HCT116 (cell line): ENCODE measurements at regions not wholly inside any gene's neighbourhood (a gene's known extent, or its start where the extent isn't known, plus 50 kb on each side); places are given as distances from the start of the nearest gene placed in this dataset.

Experiments
- ATAC-seq: fragments of 200-7000 bp; cut with Tn5 transposase; 2 replicates; pipeline ENCODE4 v1.9.1; 2020; ENCODE audit warnings: mild to moderate bottlenecking, moderate library complexity
- BruUV-seq: library from RNA; stranded (reverse); fragments of 400-500 nt; replicated peaks from 2 replicates; lab custom pipeline; 2021; lab: Mats Ljungman, UMichigan
- CTCF ChIA-PET: fragments of 300-600 bp; sonication (Branson Sonifier 250); formaldehyde crosslinking; loops from one replicate; lab custom pipeline; 2021; ENCODE audit warnings: antibody characterized with exemption; lab: Charles Lee
- POLR2A ChIA-PET: fragments of 300-600, 350-600 bp; sonication (Branson Sonifier 250); formaldehyde crosslinking; loops from one replicate; lab custom pipeline; 2021; ENCODE audit warnings: antibody characterized with exemption; lab: Charles Lee
- RAD21 ChIA-PET, 2 experiments: fragments of 300-600 bp; sonication (Branson Sonifier 250); formaldehyde crosslinking; loops; one replicate each; lab custom pipeline; 2023; ENCODE audit warnings: low total read pairs in 2 of 2; ENCODE audit not compliant: uncharacterized antibody in 2 of 2, unreplicated experiment in 2 of 2, low non-redundant PET in 1 of 2; lab: Charles Lee
- DNase-seq: peaks from one replicate; pipeline ENCODE4 v3.0.0-alpha.2; 2010; ENCODE audit warnings: low read depth, low spot score
- H2AFZ ChIP-seq: fragments of 200-600 bp; shearing (Covaris generic), sonication (generic); 2 replicates; pipeline ENCODE4 v1.6.1; 2017; ENCODE audit warnings: low read depth, mixed run types, mixed read lengths, antibody characterized with exemption, low read length; ENCODE audit not compliant: poor library complexity, severe bottlenecking
- H3K27ac ChIP-seq: 2 replicates; pipeline ENCODE4 v1.5.1; 2012; ENCODE audit warnings: low read depth, low read length
- H3K27me3 ChIP-seq: fragments of 200-600 bp; sonication (generic); 2 replicates; pipeline ENCODE4 v1.6.1; 2016; ENCODE audit warnings: mixed run types, low read length, mixed read lengths; ENCODE audit not compliant: insufficient read depth
- H3K36me3 ChIP-seq, 2 experiments: fragments of 200-500 bp in 1 of 2; fragments of 200-600 bp in 1 of 2; sonication (Bioruptor generic) in 1 of 2; sonication (generic) in 1 of 2; 2 replicates each; pipeline versions ENCODE4 v1.5.1 to v1.6.1; 2014 to 2016; ENCODE audit warnings: low read length in 2 of 2, inconsistent platforms in 1 of 2, mixed read lengths in 1 of 2, mixed run types in 1 of 2; ENCODE audit not compliant: insufficient read depth in 2 of 2, control insufficient read depth in 1 of 2
- H3K4me1 ChIP-seq, 2 experiments: fragments of 200-600 bp in 1 of 2; sonication (generic) in 1 of 2; 2 replicates each; pipeline versions ENCODE4 v1.5.1 to v1.6.1; 2012 to 2017; ENCODE audit warnings: low read length in 2 of 2, inconsistent platforms in 1 of 2, mild to moderate bottlenecking in 1 of 2, mixed read lengths in 1 of 2, mixed run types in 1 of 2, moderate library complexity in 1 of 2; ENCODE audit not compliant: insufficient read depth in 2 of 2, control insufficient read depth in 1 of 2
- H3K4me2 ChIP-seq: fragments of 200-600 bp; sonication (generic); 2 replicates; pipeline ENCODE4 v1.6.1; 2017; ENCODE audit warnings: mixed run types, low read length, mixed read lengths
- H3K4me3 ChIP-seq, 2 experiments: fragments of 200-600 bp in 1 of 2; sonication (generic) in 1 of 2; replicated peaks in 1 of 2; 2 replicates each; pipeline ENCODE4 v1.5.1; 2011 to 2016; ENCODE audit warnings: low read length in 2 of 2, control low read depth in 1 of 2, low read depth in 1 of 2, mild to moderate bottlenecking in 1 of 2, mixed read lengths in 1 of 2, mixed run types in 1 of 2
- H3K79me2 ChIP-seq: fragments of 200-600 bp; sonication (generic); 2 replicates; pipeline ENCODE4 v1.6.1; 2017; ENCODE audit warnings: mild to moderate bottlenecking, mixed run types, low read length, moderate library complexity, mixed read lengths; ENCODE audit not compliant: insufficient read depth
- H3K9ac ChIP-seq: fragments of 200-600 bp; sonication (generic); 2 replicates; pipeline ENCODE4 v1.6.1; 2016; ENCODE audit warnings: low read length, mixed read lengths
- H3K9me2 ChIP-seq: fragments of 200-600 bp; sonication (generic), shearing (Covaris generic); 2 replicates; pipeline ENCODE4 v1.6.1; 2017; ENCODE audit warnings: mixed run types, mild to moderate bottlenecking, moderate library complexity; ENCODE audit not compliant: insufficient read depth
- H3K9me3 ChIP-seq, 2 experiments: fragments of 200-500 bp in 1 of 2; fragments of 200-600 bp in 1 of 2; sonication (Bioruptor generic) in 1 of 2; sonication (generic) in 1 of 2; 2 replicates each; pipeline ENCODE4 v1.6.1; 2014 to 2017; ENCODE audit warnings: low read length in 2 of 2, mixed read lengths in 2 of 2, inconsistent platforms in 1 of 2, low read depth in 1 of 2, mild to moderate bottlenecking in 1 of 2, mixed run types in 1 of 2, moderate library complexity in 1 of 2; ENCODE audit not compliant: control insufficient read depth in 1 of 2, insufficient read depth in 1 of 2
- H4K20me1 ChIP-seq: fragments of 200-600 bp; sonication (generic), shearing (Covaris generic); 2 replicates; pipeline ENCODE4 v1.6.1; 2017; ENCODE audit warnings: mixed run types, mild to moderate bottlenecking, moderate library complexity; ENCODE audit not compliant: insufficient read depth
- EGR1 ChIP-seq: IDR thresholded peaks from 2 replicates; pipeline ENCODE4 v1.6.1; 2012; ENCODE audit warnings: low read depth
- FOSL1 ChIP-seq: IDR thresholded peaks from 2 replicates; pipeline ENCODE4 v1.6.1; 2012; ENCODE audit warnings: low read depth
- POLR2A ChIP-seq: IDR thresholded peaks from 2 replicates; pipeline ENCODE4 v1.7.0; 2011; ENCODE audit warnings: borderline replicate concordance; ENCODE audit not compliant: insufficient read depth, insufficient read length; ENCODE audit errors: extremely low read depth
- POLR2AphosphoS5 ChIP-seq: IDR thresholded peaks from 2 replicates; pipeline ENCODE4 v1.6.1; 2011; ENCODE audit warnings: mild to moderate bottlenecking, low read depth, low read length, moderate library complexity
- SRF ChIP-seq: IDR thresholded peaks from 2 replicates; pipeline ENCODE4 v1.6.1; 2012; ENCODE audit warnings: low read depth
- TCF7L2 ChIP-seq: IDR thresholded peaks from 2 replicates; pipeline ENCODE4 v1.7.0; 2011; ENCODE audit warnings: borderline replicate concordance, inconsistent platforms; ENCODE audit not compliant: insufficient read depth, insufficient read length; ENCODE audit errors: extremely low read depth
- YY1 ChIP-seq: IDR thresholded peaks from 2 replicates; pipeline ENCODE4 v1.6.1; 2011; ENCODE audit warnings: low read length, low read depth, moderate library complexity, mild to moderate bottlenecking; ENCODE audit not compliant: insufficient replicate concordance; ENCODE audit errors: extremely low read depth
- ZFX ChIP-seq: fragments of 450-650 bp; IDR thresholded peaks from 2 replicates; pipeline ENCODE4 v1.6.1; 2017
- intact Hi-C: fragments of 100-400 bp; cut with micrococcal nuclease; formaldehyde crosslinking; loops from 2 replicates; pipeline ENCODE4 v1.10.0; 2022

DNA sequence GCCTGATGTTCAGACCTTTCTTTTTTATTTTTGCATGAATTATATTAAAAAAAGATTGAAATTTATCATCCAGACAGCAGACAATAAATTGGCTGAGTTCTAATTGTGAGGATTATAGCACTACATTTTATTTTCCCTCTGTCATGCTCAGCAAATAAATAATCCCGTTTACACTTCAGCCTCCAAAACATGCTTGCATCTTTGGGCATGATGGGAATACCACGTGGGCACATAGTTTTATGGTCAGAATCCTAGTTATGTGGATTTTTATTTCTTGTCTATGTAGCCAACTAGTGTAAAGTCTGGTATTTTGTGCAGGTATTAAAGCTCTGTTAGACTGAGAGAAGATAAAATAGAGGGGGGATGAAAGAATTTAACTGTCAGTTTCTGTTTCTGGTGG lies 276.9 kb upstream of the E2F7 start:
- Histone ChIP-seq H3K27me3 (no peaks in the 10 kb centered on the region), H3K9me3 (no peaks in the 10 kb centered on the region), H3K4me2 (no peak overlapping the region), H2AFZ (no peak overlapping the region), H3K79me2 (no peaks in the 10 kb centered on the region), H3K4me3 (no peak overlapping the region), H3K9ac (no peak overlapping the region), H4K20me1 (no peaks in the 10 kb centered on the region), H3K36me3 (no peaks in the 10 kb centered on the region), H3K4me1 (no peaks in the 10 kb centered on the region), H3K9me2 (no peaks in the 10 kb centered on the region), H3K27ac (no peak overlapping the region)
- ChIA-PET RAD21 (no interaction called here), POLR2A (no interaction called here), CTCF (no interaction called here)
- DNase-seq = no peak
- BruUV-seq = no TSS peak
- TF ChIP-seq FOSL1 (no peak), POLR2AphosphoS5 (no peak), EGR1 (no peak), YY1 (no peak), SRF (no peak), POLR2A (no peak), TCF7L2 (no peak)
- ATAC-seq = no peak
- intact Hi-C loops = no loop called here

DNA sequence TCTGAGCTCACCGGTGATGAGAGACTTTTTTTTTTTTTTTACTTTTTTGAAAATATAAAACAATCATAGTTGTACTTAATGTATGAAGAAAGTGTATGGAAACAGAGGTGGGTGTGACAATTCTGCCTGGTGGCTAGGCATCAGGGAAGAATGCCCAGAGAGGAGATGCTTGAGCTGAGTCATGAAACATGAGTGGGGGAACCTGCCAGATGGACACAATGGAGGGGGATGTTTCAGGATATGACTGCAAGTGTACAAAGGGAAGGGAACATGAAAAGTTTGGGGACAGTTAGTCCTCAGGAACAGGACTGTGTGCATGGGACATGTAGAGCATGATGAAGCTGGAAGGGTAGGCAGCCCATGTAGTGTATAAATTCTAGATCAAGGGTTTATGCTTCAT lies 274.2 kb upstream of the E2F7 start:
- Histone ChIP-seq H3K9ac (no peak overlapping the region), H3K4me2 (no peak overlapping the region), H3K4me3 (no peak overlapping the region), H3K27ac (no peak overlapping the region), H4K20me1 (no peaks in the 10 kb centered on the region), H3K79me2 (no peaks in the 10 kb centered on the region), H2AFZ (no peak overlapping the region), H3K4me1 (no peaks in the 10 kb centered on the region), H3K27me3 (no peaks in the 10 kb centered on the region), H3K36me3 (no peaks in the 10 kb centered on the region), H3K9me3 (no peaks in the 10 kb centered on the region), H3K9me2 (no peaks in the 10 kb centered on the region)
- DNase-seq (no peak), ATAC-seq (no peak)
- no TSS peak for BruUV-seq
- RAD21 ChIA-PET = no interaction called here
- POLR2A ChIA-PET = no interaction called here
- CTCF ChIA-PET = no interaction called here
- intact Hi-C loops = no loop called here
- TF ChIP-seq ZFX = no peak
